Liver (tissue), 3 donors: ENCODE measurements at regions not wholly inside any gene's neighbourhood (a gene's known extent, or its start where the extent isn't known, plus 50 kb on each side); places are given as distances from the start of the nearest gene placed in this dataset.

Experiments
- FOXA1 ChIP-seq: IDR thresholded peaks from 2 replicates; pipeline ENCODE4 v1.6.1; 2016; ENCODE audit warnings: antibody characterized with exemption
- GABPA ChIP-seq, 2 donors: IDR thresholded peaks in 1 of 2; conservative IDR thresholded peaks in 1 of 2; 2 replicates each; pipeline ENCODE4 v1.6.1; 2016; ENCODE audit warnings: antibody characterized with exemption in 2 of 2, mild to moderate bottlenecking in 1 of 2, moderate library complexity in 1 of 2
- JUND ChIP-seq, 2 donors: IDR thresholded peaks; 2 replicates each; pipeline ENCODE4 v1.6.1; 2016; ENCODE audit warnings: antibody characterized with exemption in 2 of 2
- TF ChIP-seq, protein P1 (sequence below): IDR thresholded peaks from 2 replicates; pipeline ENCODE4 v1.6.1; 2016; ENCODE audit warnings: antibody characterized with exemption
- TF ChIP-seq, protein P2 (sequence below): fragments of 150-350 bp; IDR thresholded peaks from 2 replicates; pipeline ENCODE4 v1.5.1; 2017; ENCODE audit warnings: improper control_type of control experiment, low read depth, low read length; ENCODE audit not compliant: missing input control
- TF ChIP-seq, protein P3 (sequence below): IDR thresholded peaks from 2 replicates; pipeline ENCODE4 v1.6.1; 2016; ENCODE audit warnings: antibody characterized with exemption, mild to moderate bottlenecking
- donor health status: healthy.
- donor health status: healthy.

- TF ChIP-seq, protein P1, sequence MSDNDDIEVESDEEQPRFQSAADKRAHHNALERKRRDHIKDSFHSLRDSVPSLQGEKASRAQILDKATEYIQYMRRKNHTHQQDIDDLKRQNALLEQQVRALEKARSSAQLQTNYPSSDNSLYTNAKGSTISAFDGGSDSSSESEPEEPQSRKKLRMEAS: no peak
- TF ChIP-seq, protein P2, sequence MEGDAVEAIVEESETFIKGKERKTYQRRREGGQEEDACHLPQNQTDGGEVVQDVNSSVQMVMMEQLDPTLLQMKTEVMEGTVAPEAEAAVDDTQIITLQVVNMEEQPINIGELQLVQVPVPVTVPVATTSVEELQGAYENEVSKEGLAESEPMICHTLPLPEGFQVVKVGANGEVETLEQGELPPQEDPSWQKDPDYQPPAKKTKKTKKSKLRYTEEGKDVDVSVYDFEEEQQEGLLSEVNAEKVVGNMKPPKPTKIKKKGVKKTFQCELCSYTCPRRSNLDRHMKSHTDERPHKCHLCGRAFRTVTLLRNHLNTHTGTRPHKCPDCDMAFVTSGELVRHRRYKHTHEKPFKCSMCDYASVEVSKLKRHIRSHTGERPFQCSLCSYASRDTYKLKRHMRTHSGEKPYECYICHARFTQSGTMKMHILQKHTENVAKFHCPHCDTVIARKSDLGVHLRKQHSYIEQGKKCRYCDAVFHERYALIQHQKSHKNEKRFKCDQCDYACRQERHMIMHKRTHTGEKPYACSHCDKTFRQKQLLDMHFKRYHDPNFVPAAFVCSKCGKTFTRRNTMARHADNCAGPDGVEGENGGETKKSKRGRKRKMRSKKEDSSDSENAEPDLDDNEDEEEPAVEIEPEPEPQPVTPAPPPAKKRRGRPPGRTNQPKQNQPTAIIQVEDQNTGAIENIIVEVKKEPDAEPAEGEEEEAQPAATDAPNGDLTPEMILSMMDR: no peak
- TF ChIP-seq, protein P3, sequence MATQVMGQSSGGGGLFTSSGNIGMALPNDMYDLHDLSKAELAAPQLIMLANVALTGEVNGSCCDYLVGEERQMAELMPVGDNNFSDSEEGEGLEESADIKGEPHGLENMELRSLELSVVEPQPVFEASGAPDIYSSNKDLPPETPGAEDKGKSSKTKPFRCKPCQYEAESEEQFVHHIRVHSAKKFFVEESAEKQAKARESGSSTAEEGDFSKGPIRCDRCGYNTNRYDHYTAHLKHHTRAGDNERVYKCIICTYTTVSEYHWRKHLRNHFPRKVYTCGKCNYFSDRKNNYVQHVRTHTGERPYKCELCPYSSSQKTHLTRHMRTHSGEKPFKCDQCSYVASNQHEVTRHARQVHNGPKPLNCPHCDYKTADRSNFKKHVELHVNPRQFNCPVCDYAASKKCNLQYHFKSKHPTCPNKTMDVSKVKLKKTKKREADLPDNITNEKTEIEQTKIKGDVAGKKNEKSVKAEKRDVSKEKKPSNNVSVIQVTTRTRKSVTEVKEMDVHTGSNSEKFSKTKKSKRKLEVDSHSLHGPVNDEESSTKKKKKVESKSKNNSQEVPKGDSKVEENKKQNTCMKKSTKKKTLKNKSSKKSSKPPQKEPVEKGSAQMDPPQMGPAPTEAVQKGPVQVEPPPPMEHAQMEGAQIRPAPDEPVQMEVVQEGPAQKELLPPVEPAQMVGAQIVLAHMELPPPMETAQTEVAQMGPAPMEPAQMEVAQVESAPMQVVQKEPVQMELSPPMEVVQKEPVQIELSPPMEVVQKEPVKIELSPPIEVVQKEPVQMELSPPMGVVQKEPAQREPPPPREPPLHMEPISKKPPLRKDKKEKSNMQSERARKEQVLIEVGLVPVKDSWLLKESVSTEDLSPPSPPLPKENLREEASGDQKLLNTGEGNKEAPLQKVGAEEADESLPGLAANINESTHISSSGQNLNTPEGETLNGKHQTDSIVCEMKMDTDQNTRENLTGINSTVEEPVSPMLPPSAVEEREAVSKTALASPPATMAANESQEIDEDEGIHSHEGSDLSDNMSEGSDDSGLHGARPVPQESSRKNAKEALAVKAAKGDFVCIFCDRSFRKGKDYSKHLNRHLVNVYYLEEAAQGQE: no peak
- TF ChIP-seq FOXA1 (no peak), GABPA (IDR thresholded peaks at IDR 0.05 in 1 of 2, conservative IDR thresholded peaks at IDR 0.05 in 1 of 2) (no peak), JUND (IDR thresholded peaks at IDR 0.05) (no peak)
These were observed 346.6 kb downstream of the ZNF326 start for GRCh38 chr1:90341516-90341915.
